ENCODE measurements at regions not wholly inside any gene's neighbourhood (a gene's known extent, or its start where the extent isn't known, plus 50 kb on each side); places are given as distances from the start of the nearest gene placed in this dataset.

GRCh38 chr7:108627476-108628051 lies 57.9 kb downstream of the DNAJB9 start:
- TF ChIP-seq ZNF274 (IDR thresholded peaks at IDR 0.05; ENCODE audit: low read depth, low read length): no peak
- TF ChIP-seq YY1 (IDR thresholded peaks at IDR 0.05; ENCODE audit: insufficient read depth, insufficient read length): no peak
- TF ChIP-seq SUZ12 (IDR thresholded peaks at IDR 0.05; ENCODE audit: extremely low read depth, insufficient read depth, insufficient read length): no peak
- no peak for DNase-seq (ENCODE audit: low read depth, low spot score)
- no peaks in the 10 kb centered on the region for H3K4me1 ChIP-seq (ENCODE audit: insufficient read depth, insufficient read length)
- H3K9ac ChIP-seq (ENCODE audit: insufficient read length, low read depth): no peak overlapping the region
- H3K4me3 ChIP-seq (ENCODE audit: insufficient read length, low read depth): no peak overlapping the region
- H3K27me3 ChIP-seq (ENCODE audit: insufficient read depth, insufficient read length): no peaks in the 10 kb centered on the region
- H3K36me3 ChIP-seq (ENCODE audit: insufficient read depth, insufficient read length, low read length): no peaks in the 10 kb centered on the region
- H3K9me3 ChIP-seq (ENCODE audit: insufficient read depth, low read length): no peaks in the 10 kb centered on the region

GRCh38 chr7:108628678-108629077 lies 59.0 kb downstream of the DNAJB9 start:
- no peak for DNase-seq (ENCODE audit: low read depth, low spot score)
- Histone ChIP-seq H3K4me3 (ENCODE audit: insufficient read length, low read depth) (no peak overlapping the region), H3K9me3 (ENCODE audit: insufficient read depth, low read length) (no peaks in the 10 kb centered on the region), H3K27me3 (ENCODE audit: insufficient read depth, insufficient read length) (no peaks in the 10 kb centered on the region), H3K4me1 (ENCODE audit: insufficient read depth, insufficient read length) (no peaks in the 10 kb centered on the region), H3K36me3 (ENCODE audit: insufficient read depth, insufficient read length, low read length) (no peaks in the 10 kb centered on the region), H3K9ac (ENCODE audit: insufficient read length, low read depth) (no peak overlapping the region)
- TF ChIP-seq SUZ12 (IDR thresholded peaks at IDR 0.05; ENCODE audit: extremely low read depth, insufficient read depth, insufficient read length): no peak
- TF ChIP-seq YY1 (IDR thresholded peaks at IDR 0.05; ENCODE audit: insufficient read depth, insufficient read length): no peak
- TF ChIP-seq ZNF274 (IDR thresholded peaks at IDR 0.05; ENCODE audit: low read depth, low read length): no peak

- no peaks in the 10 kb centered on the region for H3K4me1 ChIP-seq (ENCODE audit: insufficient read depth, insufficient read length)
- no peak for DNase-seq (ENCODE audit: low read depth, low spot score)
- no peaks in the 10 kb centered on the region for H3K36me3 ChIP-seq (ENCODE audit: insufficient read depth, insufficient read length, low read length)
- no peak overlapping the region for H3K4me3 ChIP-seq (ENCODE audit: insufficient read length, low read depth)
- H3K27me3 ChIP-seq (ENCODE audit: insufficient read depth, insufficient read length): no peaks in the 10 kb centered on the region
- H3K9me3 ChIP-seq (ENCODE audit: insufficient read depth, low read length): no peaks in the 10 kb centered on the region
- TF ChIP-seq SUZ12 (IDR thresholded peaks at IDR 0.05; ENCODE audit: extremely low read depth, insufficient read depth, insufficient read length) (no peak), ZNF274 (IDR thresholded peaks at IDR 0.05; ENCODE audit: low read depth, low read length) (no peak), YY1 (IDR thresholded peaks at IDR 0.05; ENCODE audit: insufficient read depth, insufficient read length) (no peak)
- no peak overlapping the region for H3K9ac ChIP-seq (ENCODE audit: insufficient read length, low read depth)
Measured at GRCh38 chr7:108629651-108630400, 60.2 kb downstream of the DNAJB9 start.

GRCh38 chr7:108634036-108634435 lies 64.4 kb downstream of the DNAJB9 start:
- Histone ChIP-seq H3K4me3 (ENCODE audit: insufficient read length, low read depth) (no peak overlapping the region), H3K9me3 (ENCODE audit: insufficient read depth, low read length) (no peaks in the 10 kb centered on the region), H3K36me3 (ENCODE audit: insufficient read depth, insufficient read length, low read length) (no peaks in the 10 kb centered on the region), H3K9ac (ENCODE audit: insufficient read length, low read depth) (no peak overlapping the region), H3K27me3 (ENCODE audit: insufficient read depth, insufficient read length) (no peaks in the 10 kb centered on the region), H3K4me1 (ENCODE audit: insufficient read depth, insufficient read length) (no peaks in the 10 kb centered on the region)
- TF ChIP-seq YY1 (IDR thresholded peaks at IDR 0.05; ENCODE audit: insufficient read depth, insufficient read length): no peak
- TF ChIP-seq ZNF274 (IDR thresholded peaks at IDR 0.05; ENCODE audit: low read depth, low read length): no peak
- TF ChIP-seq SUZ12 (IDR thresholded peaks at IDR 0.05; ENCODE audit: extremely low read depth, insufficient read depth, insufficient read length): no peak
- no peak for DNase-seq (ENCODE audit: low read depth, low spot score)

GRCh38 chr7:108634535-108634934 lies 64.9 kb downstream of the DNAJB9 start:
- DNase-seq (ENCODE audit: low read depth, low spot score): no peak
- Histone ChIP-seq H3K9ac (ENCODE audit: insufficient read length, low read depth) (no peak overlapping the region), H3K36me3 (ENCODE audit: insufficient read depth, insufficient read length, low read length) (no peaks in the 10 kb centered on the region), H3K9me3 (ENCODE audit: insufficient read depth, low read length) (no peaks in the 10 kb centered on the region), H3K4me1 (ENCODE audit: insufficient read depth, insufficient read length) (no peaks in the 10 kb centered on the region), H3K27me3 (ENCODE audit: insufficient read depth, insufficient read length) (no peaks in the 10 kb centered on the region), H3K4me3 (ENCODE audit: insufficient read length, low read depth) (no peak overlapping the region)
- TF ChIP-seq ZNF274 (IDR thresholded peaks at IDR 0.05; ENCODE audit: low read depth, low read length): no peak
- TF ChIP-seq YY1 (IDR thresholded peaks at IDR 0.05; ENCODE audit: insufficient read depth, insufficient read length): no peak
- no peak for TF ChIP-seq SUZ12 (IDR thresholded peaks at IDR 0.05; ENCODE audit: extremely low read depth, insufficient read depth, insufficient read length)

GRCh38 chr7:108637049-108637621 lies 67.5 kb downstream of the DNAJB9 start:
- Histone ChIP-seq H3K9me3 (ENCODE audit: insufficient read depth, low read length) (no peaks in the 10 kb centered on the region), H3K36me3 (ENCODE audit: insufficient read depth, insufficient read length, low read length) (no peaks in the 10 kb centered on the region), H3K27me3 (ENCODE audit: insufficient read depth, insufficient read length) (no peaks in the 10 kb centered on the region), H3K4me3 (ENCODE audit: insufficient read length, low read depth) (no peak overlapping the region), H3K9ac (ENCODE audit: insufficient read length, low read depth) (no peak overlapping the region), H3K4me1 (ENCODE audit: insufficient read depth, insufficient read length) (no peaks in the 10 kb centered on the region)
- TF ChIP-seq SUZ12 (IDR thresholded peaks at IDR 0.05; ENCODE audit: extremely low read depth, insufficient read depth, insufficient read length) (no peak), ZNF274 (IDR thresholded peaks at IDR 0.05; ENCODE audit: low read depth, low read length) (no peak), YY1 (IDR thresholded peaks at IDR 0.05; ENCODE audit: insufficient read depth, insufficient read length) (no peak)
- DNase-seq (ENCODE audit: low read depth, low spot score): no peak

- Histone ChIP-seq H3K9ac (ENCODE audit: insufficient read length, low read depth) (no peak overlapping the region), H3K4me3 (ENCODE audit: insufficient read length, low read depth) (no peak overlapping the region), H3K36me3 (ENCODE audit: insufficient read depth, insufficient read length, low read length) (no peaks in the 10 kb centered on the region), H3K27me3 (ENCODE audit: insufficient read depth, insufficient read length) (no peaks in the 10 kb centered on the region), H3K4me1 (ENCODE audit: insufficient read depth, insufficient read length) (no peaks in the 10 kb centered on the region), H3K9me3 (ENCODE audit: insufficient read depth, low read length) (no peaks in the 10 kb centered on the region)
- TF ChIP-seq YY1 (IDR thresholded peaks at IDR 0.05; ENCODE audit: insufficient read depth, insufficient read length) (no peak), ZNF274 (IDR thresholded peaks at IDR 0.05; ENCODE audit: low read depth, low read length) (no peak), SUZ12 (IDR thresholded peaks at IDR 0.05; ENCODE audit: extremely low read depth, insufficient read depth, insufficient read length) (no peak)
- DNase-seq (ENCODE audit: low read depth, low spot score): no peak
Measured at GRCh38 chr7:108642126-108642525, 72.5 kb downstream of the DNAJB9 start.
